HUES64 (cell line): ENCODE measurements at regions not wholly inside any gene's neighbourhood (a gene's known extent, or its start where the extent isn't known, plus 50 kb on each side); places are given as distances from the start of the nearest gene placed in this dataset.

Source experiments
- H3K27ac ChIP-seq: 2 replicates; pipeline ENCODE4 v1.7.0; 2013; ENCODE audit warnings: low read depth, low read length, inconsistent platforms
- H3K27me3 ChIP-seq: 2 replicates; pipeline ENCODE4 v1.6.1; 2013; ENCODE audit warnings: mild to moderate bottlenecking, low read length; ENCODE audit not compliant: insufficient read depth
- H3K36me3 ChIP-seq: 2 replicates; pipeline ENCODE4 v1.6.1; 2013; ENCODE audit warnings: mild to moderate bottlenecking, low read length; ENCODE audit not compliant: insufficient read depth
- H3K4me1 ChIP-seq: 2 replicates; pipeline ENCODE4 v1.6.1; 2013; ENCODE audit warnings: mild to moderate bottlenecking, low read length, moderate library complexity; ENCODE audit not compliant: insufficient read depth
- H3K4me3 ChIP-seq: 2 replicates; pipeline ENCODE4 v1.5.1; 2013; ENCODE audit warnings: mild to moderate bottlenecking, low read length, moderate library complexity
- H3K9ac ChIP-seq: 2 replicates; pipeline ENCODE4 v1.6.1; 2013; ENCODE audit warnings: mild to moderate bottlenecking, low read depth, low read length
- H3K9me3 ChIP-seq: 2 replicates; pipeline ENCODE4 v1.6.1; 2013; ENCODE audit warnings: low read depth, low read length; ENCODE audit not compliant: insufficient read depth
- WGBS: fragments of 150-250, 120-280 bp; methylation state at CpG from one replicate; pipeline ENCODE4 v1.1.7; 2013; ENCODE audit warnings: missing lambda C conversion rate; 5-methylcytosine and 5-hydroxymethylcytosine counted together

- Histone ChIP-seq H3K27me3 (no peaks in the 10 kb centered on the region), H3K4me1 (peaks cover 12% of the 10 kb centered on the region; the same call in 1 of the 2 replicates), H3K27ac (no peak overlapping the region), H3K9ac (no peak overlapping the region), H3K9me3 (no peaks in the 10 kb centered on the region), H3K4me3 (no peak overlapping the region), H3K36me3 (no peaks in the 10 kb centered on the region)
- 94% methylated on average over 2 of the region's 3 CpGs for WGBS
These were observed 903.9 kb upstream of the ADGRL2 start for GRCh38 chr1:80896781-80897356.

- no peaks in the 10 kb centered on the region for H3K9me3 ChIP-seq
- no peak overlapping the region for H3K4me3 ChIP-seq
- 100% methylated on average over 1 of the region's 1 CpG for WGBS
- no peak overlapping the region for H3K9ac ChIP-seq
- peaks cover 12% of the 10 kb centered on the region; the same call in 1 of the 2 replicates for H3K4me1 ChIP-seq
- H3K36me3 ChIP-seq, result no peaks in the 10 kb centered on the region
- H3K27ac ChIP-seq, result no peak overlapping the region
- H3K27me3 ChIP-seq, result no peaks in the 10 kb centered on the region
These were observed 905.8 kb upstream of the ADGRL2 start for GRCh38 chr1:80894921-80895320.

GRCh38 chr1:80893115-80893514 is 907.6 kb upstream of the ADGRL2 start:
- no peak overlapping the region for H3K27ac ChIP-seq
- H3K36me3 ChIP-seq, result no peaks in the 10 kb centered on the region
- WGBS, result 83% methylated on average over 2 of the region's 2 CpGs
- no peak overlapping the region for H3K9ac ChIP-seq
- H3K4me1 ChIP-seq, result peaks cover 12% of the 10 kb centered on the region; the same call in 1 of the 2 replicates
- H3K27me3 ChIP-seq, result no peaks in the 10 kb centered on the region
- H3K9me3 ChIP-seq, result no peaks in the 10 kb centered on the region
- H3K4me3 ChIP-seq, result no peak overlapping the region

GRCh38 chr1:80892539-80892938 is 908.2 kb upstream of the ADGRL2 start:
- Histone ChIP-seq H3K9me3 (no peaks in the 10 kb centered on the region), H3K27ac (no peak overlapping the region), H3K27me3 (no peaks in the 10 kb centered on the region), H3K4me1 (peaks cover 12% of the 10 kb centered on the region; the same call in 1 of the 2 replicates), H3K9ac (no peak overlapping the region), H3K36me3 (no peaks in the 10 kb centered on the region), H3K4me3 (no peak overlapping the region)
- 82% methylated on average over 4 of the region's 4 CpGs for WGBS

GRCh38 chr1:80891871-80892270 is 908.9 kb upstream of the ADGRL2 start:
- H3K9me3 ChIP-seq, result no peaks in the 10 kb centered on the region
- H3K27ac ChIP-seq, result no peak overlapping the region
- no peak overlapping the region for H3K9ac ChIP-seq
- no peaks in the 10 kb centered on the region for H3K36me3 ChIP-seq
- H3K4me1 ChIP-seq, result peaks cover 12% of the 10 kb centered on the region; the same call in 1 of the 2 replicates
- no peak overlapping the region for H3K4me3 ChIP-seq
- no peaks in the 10 kb centered on the region for H3K27me3 ChIP-seq
- WGBS, result 100% methylated on average over 2 of the region's 2 CpGs

GRCh38 chr1:80882553-80882952 is 918.2 kb upstream of the ADGRL2 start:
- H3K9me3 ChIP-seq, result no peaks in the 10 kb centered on the region
- H3K36me3 ChIP-seq, result no peaks in the 10 kb centered on the region
- H3K27me3 ChIP-seq, result no peaks in the 10 kb centered on the region
- no peak overlapping the region for H3K9ac ChIP-seq
- no peak overlapping the region for H3K27ac ChIP-seq
- 87% methylated on average over 2 of the region's 3 CpGs for WGBS
- no peak overlapping the region for H3K4me3 ChIP-seq
- H3K4me1 ChIP-seq, result no peaks in the 10 kb centered on the region

- Histone ChIP-seq H3K4me1 (no peaks in the 10 kb centered on the region), H3K9me3 (no peaks in the 10 kb centered on the region), H3K36me3 (no peaks in the 10 kb centered on the region)
These were observed 922.4 kb upstream of the ADGRL2 start for GRCh38 chr1:80878343-80878742.

GRCh38 chr1:80876035-80876434 is 924.7 kb upstream of the ADGRL2 start:
- Histone ChIP-seq H3K4me3 (no peak overlapping the region), H3K4me1 (no peaks in the 10 kb centered on the region), H3K9me3 (no peaks in the 10 kb centered on the region), H3K27ac (no peak overlapping the region), H3K27me3 (no peaks in the 10 kb centered on the region), H3K36me3 (no peaks in the 10 kb centered on the region), H3K9ac (no peak overlapping the region)
- WGBS, result 100% methylated on average over 2 of the region's 2 CpGs

More at GRCh38 chr1:80878343-80878742, 922.4 kb upstream of the ADGRL2 start:
- Histone ChIP-seq H3K27me3 (no peaks in the 10 kb centered on the region), H3K4me3 (no peak overlapping the region), H3K9ac (no peak overlapping the region), H3K27ac (no peak overlapping the region)

GRCh38 chr1:80869299-80869698 is 931.4 kb upstream of the ADGRL2 start:
- H3K4me1 ChIP-seq, result no peaks in the 10 kb centered on the region
- no peaks in the 10 kb centered on the region for H3K27me3 ChIP-seq
- H3K4me3 ChIP-seq, result no peak overlapping the region
- H3K9ac ChIP-seq, result no peak overlapping the region
- no peaks in the 10 kb centered on the region for H3K36me3 ChIP-seq
- no peaks in the 10 kb centered on the region for H3K9me3 ChIP-seq
- 100% methylated on average over 1 of the region's 1 CpG for WGBS
- no peak overlapping the region for H3K27ac ChIP-seq

GRCh38 chr1:80847904-80848303 is 952.8 kb upstream of the ADGRL2 start:
- Histone ChIP-seq H3K36me3 (no peaks in the 10 kb centered on the region), H3K27me3 (no peaks in the 10 kb centered on the region), H3K9ac (no peak overlapping the region), H3K9me3 (no peaks in the 10 kb centered on the region), H3K27ac (no peak overlapping the region), H3K4me3 (no peak overlapping the region), H3K4me1 (no peaks in the 10 kb centered on the region)
- WGBS, result 100% methylated on average over 1 of the region's 1 CpG

- WGBS, result 82% methylated on average over 1 of the region's 1 CpG
- H3K27ac ChIP-seq, result no peak overlapping the region
- H3K27me3 ChIP-seq, result no peaks in the 10 kb centered on the region
- no peaks in the 10 kb centered on the region for H3K9me3 ChIP-seq
- H3K4me3 ChIP-seq, result no peak overlapping the region
- H3K4me1 ChIP-seq, result no peaks in the 10 kb centered on the region
- no peak overlapping the region for H3K9ac ChIP-seq
- no peaks in the 10 kb centered on the region for H3K36me3 ChIP-seq
These were observed 953.8 kb upstream of the ADGRL2 start for GRCh38 chr1:80846966-80847365.

- Histone ChIP-seq H3K27me3 (no peaks in the 10 kb centered on the region), H3K27ac (no peak overlapping the region), H3K9me3 (peaks cover 14% of the 10 kb centered on the region), H3K9ac (no peak overlapping the region), H3K36me3 (no peaks in the 10 kb centered on the region), H3K4me3 (no peak overlapping the region), H3K4me1 (no peaks in the 10 kb centered on the region)
These were observed 957.9 kb upstream of the ADGRL2 start for GRCh38 chr1:80842796-80843195.
